ENCODE measurements at regions not wholly inside any gene's neighbourhood (a gene's known extent, or its start where the extent isn't known, plus 50 kb on each side); places are given as distances from the start of the nearest gene placed in this dataset.

- H3K9me3 ChIP-seq (ENCODE audit: control insufficient read depth in 1 of 2, insufficient read depth in 1 of 2, low read depth in 1 of 2, low read length in 2 of 2) = no peaks in the 10 kb centered on the region
- no TSS peak for BruUV-seq (replicated peaks)
- H3K27me3 ChIP-seq (ENCODE audit: insufficient read depth, low read length) = no peaks in the 10 kb centered on the region
- TF ChIP-seq, protein P1, sequence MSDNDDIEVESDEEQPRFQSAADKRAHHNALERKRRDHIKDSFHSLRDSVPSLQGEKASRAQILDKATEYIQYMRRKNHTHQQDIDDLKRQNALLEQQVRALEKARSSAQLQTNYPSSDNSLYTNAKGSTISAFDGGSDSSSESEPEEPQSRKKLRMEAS (IDR thresholded peaks at IDR 0.05) = 0 out of 2 replicates have a peak, but pooled peaks have one; percentile 28
- TF ChIP-seq CEBPB (IDR thresholded peaks at IDR 0.05; ENCODE audit: low read depth) (peak; percentile 11; the same call in 1 of the 2 replicates), POLR2AphosphoS5 (IDR thresholded peaks at IDR 0.05; ENCODE audit: low read depth, low read length) (no peak)
- POLR2A ChIA-PET = no interaction called here
- no peaks in the 10 kb centered on the region for H4K20me1 ChIP-seq (ENCODE audit: insufficient read depth)
- peaks cover 36 to 43% of the 10 kb centered on the region in 2 experiments for H3K4me1 ChIP-seq (ENCODE audit: control insufficient read depth in 1 of 2, insufficient read depth in 2 of 2, low read length in 2 of 2)
- intact Hi-C loops (cut with micrococcal nuclease) = no loop called here
- H2AFZ ChIP-seq (ENCODE audit: low read depth, low read length, poor library complexity, severe bottlenecking) = peak overlapping the region; percentile 74
- H3K4me3 ChIP-seq (replicated peaks in 1 of 2; ENCODE audit: low read depth in 1 of 2, low read length in 2 of 2) = peak overlapping the region in 1 of 2 experiments; percentile 44; a peak in 2 of 4 replicates
- DNase-seq (ENCODE audit: low read depth, low spot score) (no peak), ATAC-seq (no peak)
- CTCF ChIA-PET = interaction anchor here (1.3 to 2.6 kb wide), 4 partner anchors 10 to 74 kb away, joined by 5 to 12 read pairs (median 6); no protein-coding TSS in a partner anchor
- no peaks in the 10 kb centered on the region for H3K79me2 ChIP-seq (ENCODE audit: insufficient read depth, low read length)
- no peaks in the 10 kb centered on the region for H3K9me2 ChIP-seq (ENCODE audit: insufficient read depth)
- peak overlapping the region; percentile 10; the same call in 1 of the 2 replicates for H3K9ac ChIP-seq (ENCODE audit: low read length)
- peak overlapping the region; percentile 71 for H3K4me2 ChIP-seq (ENCODE audit: low read length)
- peak overlapping the region; percentile 47 for H3K27ac ChIP-seq (ENCODE audit: low read depth, low read length)
- RAD21 ChIA-PET (ENCODE audit: low non-redundant PET in 1 of 2, low total read pairs in 2 of 2, uncharacterized antibody in 2 of 2, unreplicated experiment in 2 of 2) = no interaction called here
- H3K36me3 ChIP-seq (ENCODE audit: control insufficient read depth in 1 of 2, insufficient read depth in 2 of 2, low read length in 2 of 2) = no peaks in the 10 kb centered on the region
Measured at GRCh38 chr12:115873451-115874082, 403.9 kb downstream of the MED13L start.

- BruUV-seq (replicated peaks) = no TSS peak
- no peaks in the 10 kb centered on the region for H4K20me1 ChIP-seq (ENCODE audit: insufficient read depth)
- peak overlapping the region; percentile 74 for H2AFZ ChIP-seq (ENCODE audit: low read depth, low read length, poor library complexity, severe bottlenecking)
- H3K9me3 ChIP-seq (ENCODE audit: control insufficient read depth in 1 of 2, insufficient read depth in 1 of 2, low read depth in 1 of 2, low read length in 2 of 2) = no peaks in the 10 kb centered on the region
- intact Hi-C loops (cut with micrococcal nuclease) = no loop called here
- no peaks in the 10 kb centered on the region for H3K9me2 ChIP-seq (ENCODE audit: insufficient read depth)
- no peaks in the 10 kb centered on the region for H3K27me3 ChIP-seq (ENCODE audit: insufficient read depth, low read length)
- no peaks in the 10 kb centered on the region for H3K79me2 ChIP-seq (ENCODE audit: insufficient read depth, low read length)
- DNase-seq (ENCODE audit: low read depth, low spot score) (peak; percentile 76), ATAC-seq (peak; percentile 64)
- H3K27ac ChIP-seq (ENCODE audit: low read depth, low read length) = peak overlapping the region; percentile 47
- H3K36me3 ChIP-seq (ENCODE audit: control insufficient read depth in 1 of 2, insufficient read depth in 2 of 2, low read length in 2 of 2) = no peaks in the 10 kb centered on the region
- H3K9ac ChIP-seq (ENCODE audit: low read length) = peak overlapping the region; percentile 10; the same call in 1 of the 2 replicates
- POLR2A ChIA-PET = interaction anchor here (0.6 kb wide), 1 partner anchor 1181 kb away, joined by 3 read pairs; no protein-coding TSS in a partner anchor
- CTCF ChIA-PET = interaction anchor here (1.0 to 2.6 kb wide), 6 partner anchors 11 to 75 kb away, joined by 3 to 12 read pairs (median 5); no protein-coding TSS in a partner anchor
- RAD21 ChIA-PET (ENCODE audit: low non-redundant PET in 1 of 2, low total read pairs in 2 of 2, uncharacterized antibody in 2 of 2, unreplicated experiment in 2 of 2) = no interaction called here
- H3K4me3 ChIP-seq (replicated peaks in 1 of 2; ENCODE audit: low read depth in 1 of 2, low read length in 2 of 2) = peak overlapping the region in 1 of 2 experiments; percentile 44; a peak in 2 of 4 replicates
- H3K4me1 ChIP-seq (ENCODE audit: control insufficient read depth in 1 of 2, insufficient read depth in 2 of 2, low read length in 2 of 2) = peaks cover 36 to 43% of the 10 kb centered on the region in 2 experiments
- H3K4me2 ChIP-seq (ENCODE audit: low read length) = peak overlapping the region; percentile 71
- peak; percentile 94 for TF ChIP-seq JUND (IDR thresholded peaks at IDR 0.05)
- TF ChIP-seq EZH2phosphoT487 (IDR thresholded peaks at IDR 0.05; ENCODE audit: borderline replicate concordance) = no peak
- TF ChIP-seq YY1 (IDR thresholded peaks at IDR 0.05; ENCODE audit: extremely low read depth, insufficient replicate concordance, low read depth, low read length) = peak; percentile 52
- TF ChIP-seq CEBPB (IDR thresholded peaks at IDR 0.05; ENCODE audit: low read depth) = 0 out of 2 replicates have a peak, but pooled peaks have one; percentile 8
- TF ChIP-seq EZH2 (IDR thresholded peaks at IDR 0.05) = no peak
- no peak for TF ChIP-seq TCF7L2 (IDR thresholded peaks at IDR 0.05; ENCODE audit: borderline replicate concordance, extremely low read depth, insufficient read depth, insufficient read length)
- no peak for TF ChIP-seq ZNF274 (IDR thresholded peaks at IDR 0.05; ENCODE audit: low read depth, low read length)
- no peak for TF ChIP-seq EGR1 (IDR thresholded peaks at IDR 0.05; ENCODE audit: low read depth)
- TF ChIP-seq, protein P1 (IDR thresholded peaks at IDR 0.05) = peak; percentile 34; the same call in 1 of the 2 replicates
- TF ChIP-seq POLR2AphosphoS5 (IDR thresholded peaks at IDR 0.05; ENCODE audit: low read depth, low read length) = peak; percentile 37; the same call in 1 of the 2 replicates
- TF ChIP-seq, protein P2, sequence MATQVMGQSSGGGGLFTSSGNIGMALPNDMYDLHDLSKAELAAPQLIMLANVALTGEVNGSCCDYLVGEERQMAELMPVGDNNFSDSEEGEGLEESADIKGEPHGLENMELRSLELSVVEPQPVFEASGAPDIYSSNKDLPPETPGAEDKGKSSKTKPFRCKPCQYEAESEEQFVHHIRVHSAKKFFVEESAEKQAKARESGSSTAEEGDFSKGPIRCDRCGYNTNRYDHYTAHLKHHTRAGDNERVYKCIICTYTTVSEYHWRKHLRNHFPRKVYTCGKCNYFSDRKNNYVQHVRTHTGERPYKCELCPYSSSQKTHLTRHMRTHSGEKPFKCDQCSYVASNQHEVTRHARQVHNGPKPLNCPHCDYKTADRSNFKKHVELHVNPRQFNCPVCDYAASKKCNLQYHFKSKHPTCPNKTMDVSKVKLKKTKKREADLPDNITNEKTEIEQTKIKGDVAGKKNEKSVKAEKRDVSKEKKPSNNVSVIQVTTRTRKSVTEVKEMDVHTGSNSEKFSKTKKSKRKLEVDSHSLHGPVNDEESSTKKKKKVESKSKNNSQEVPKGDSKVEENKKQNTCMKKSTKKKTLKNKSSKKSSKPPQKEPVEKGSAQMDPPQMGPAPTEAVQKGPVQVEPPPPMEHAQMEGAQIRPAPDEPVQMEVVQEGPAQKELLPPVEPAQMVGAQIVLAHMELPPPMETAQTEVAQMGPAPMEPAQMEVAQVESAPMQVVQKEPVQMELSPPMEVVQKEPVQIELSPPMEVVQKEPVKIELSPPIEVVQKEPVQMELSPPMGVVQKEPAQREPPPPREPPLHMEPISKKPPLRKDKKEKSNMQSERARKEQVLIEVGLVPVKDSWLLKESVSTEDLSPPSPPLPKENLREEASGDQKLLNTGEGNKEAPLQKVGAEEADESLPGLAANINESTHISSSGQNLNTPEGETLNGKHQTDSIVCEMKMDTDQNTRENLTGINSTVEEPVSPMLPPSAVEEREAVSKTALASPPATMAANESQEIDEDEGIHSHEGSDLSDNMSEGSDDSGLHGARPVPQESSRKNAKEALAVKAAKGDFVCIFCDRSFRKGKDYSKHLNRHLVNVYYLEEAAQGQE (IDR thresholded peaks at IDR 0.05; ENCODE audit: low read depth) = no peak
- TF ChIP-seq CBX3 (IDR thresholded peaks at IDR 0.05; ENCODE audit: low read depth) = peak; percentile 80
- TF ChIP-seq POLR2A (IDR thresholded peaks at IDR 0.05; ENCODE audit: borderline replicate concordance, extremely low read depth, insufficient read depth, insufficient read length) = no peak
- peak; percentile 45; the same call in 1 of the 2 replicates for TF ChIP-seq ATF3 (IDR thresholded peaks at IDR 0.05)
Measured at GRCh38 chr12:115872919-115873357, 404.6 kb downstream of the MED13L start.

Measured in HCT116 (cell line).